ENCODE measurements at regions not wholly inside any gene's neighbourhood (a gene's known extent, or its start where the extent isn't known, plus 50 kb on each side); places are given as distances from the start of the nearest gene placed in this dataset.
"Not testable (repeated sequence)": the region's sequence is repeated elsewhere in the genome, so short reads cannot be mapped to it uniquely, and the experiment has no call there.

DNA sequence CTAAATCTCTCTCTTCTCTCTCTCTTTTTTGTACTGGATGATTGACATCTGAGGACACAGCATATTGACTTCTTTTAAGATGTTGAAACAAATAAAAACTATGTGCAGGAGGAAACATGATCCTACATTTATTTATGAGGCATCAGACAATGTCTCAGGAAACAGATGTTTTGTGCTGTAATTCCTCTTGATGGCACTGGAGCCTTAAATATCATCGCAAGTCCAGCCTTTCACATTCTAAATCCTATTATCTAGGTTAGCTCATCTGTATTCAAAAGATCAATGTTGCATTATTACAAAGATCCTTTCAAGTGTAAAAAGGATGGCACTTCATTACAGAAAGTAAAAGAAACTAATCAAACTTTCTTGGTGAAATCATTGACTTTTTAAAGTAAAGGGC is 63.9 kb downstream of the MAT2B start:
- DNase-seq = peak in 1 of 2 experiments; percentile 80

DNA sequence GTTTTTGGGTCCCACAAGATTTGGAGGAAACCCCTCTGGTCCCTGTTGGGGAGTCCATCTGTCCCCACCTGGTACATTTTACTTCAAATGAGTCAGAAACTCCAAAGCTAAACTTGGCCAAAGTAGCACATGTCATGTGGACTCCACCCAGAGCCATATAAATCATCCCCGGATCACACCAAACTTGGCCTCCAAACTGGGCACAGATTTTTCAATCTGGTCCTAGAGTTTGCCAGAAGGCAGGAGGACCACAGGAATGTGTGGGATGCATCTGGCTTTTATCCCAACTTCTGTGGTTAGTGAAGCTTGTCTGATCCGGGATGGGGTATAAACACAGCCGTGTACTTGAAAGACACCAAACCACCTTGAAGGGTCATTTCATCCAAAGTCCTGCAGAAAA is 66.3 kb downstream of the MAT2B start:
- peak; percentile 52 to 78 for DNase-seq

DNA sequence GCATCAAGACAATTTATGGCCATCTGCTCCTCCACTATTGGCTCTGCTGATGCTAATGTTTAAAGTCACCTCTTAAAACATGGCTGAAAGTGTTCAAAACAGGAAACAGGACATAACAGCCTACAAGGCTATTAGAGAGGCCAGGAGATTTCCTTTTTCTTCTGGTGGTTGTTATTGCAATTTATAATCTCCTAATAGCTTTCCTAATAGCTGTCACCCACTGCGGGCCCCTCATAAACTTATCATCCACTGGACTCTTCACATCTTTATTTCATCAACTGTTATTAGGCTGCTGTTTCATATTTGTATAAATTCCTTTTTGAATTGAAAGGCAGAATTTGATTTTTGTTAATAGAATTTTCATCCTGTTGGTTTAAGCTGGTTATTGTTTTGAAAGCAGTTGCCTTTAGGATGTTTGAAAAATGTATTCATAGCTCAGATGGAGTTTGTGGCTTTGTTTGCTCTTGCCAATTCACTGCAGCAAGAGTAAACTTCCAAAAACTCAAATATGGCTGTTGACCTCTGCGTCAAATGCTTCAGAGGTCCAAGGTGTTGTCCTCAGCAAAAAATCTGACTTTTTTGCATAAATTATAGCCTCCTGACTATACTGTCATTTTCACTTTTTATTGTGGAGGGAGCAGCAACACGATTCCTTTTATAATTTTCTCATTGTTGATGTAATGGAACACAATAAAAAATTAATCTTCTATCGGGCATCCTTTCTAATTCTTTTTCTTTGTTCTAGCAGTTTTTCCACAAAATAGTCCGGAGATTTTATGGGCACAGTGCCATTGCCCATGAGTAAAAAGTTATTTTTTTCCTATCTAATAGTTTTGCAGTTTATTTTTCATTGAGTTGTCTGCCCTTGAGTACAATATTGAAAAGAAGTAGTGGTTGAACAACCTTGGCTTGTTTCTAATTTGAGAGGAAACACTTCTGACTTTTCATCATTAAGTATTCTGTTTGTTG is 69.3 kb downstream of the MAT2B start:
- DNase-seq = peak in 1 of 2 experiments; percentile 46

DNA sequence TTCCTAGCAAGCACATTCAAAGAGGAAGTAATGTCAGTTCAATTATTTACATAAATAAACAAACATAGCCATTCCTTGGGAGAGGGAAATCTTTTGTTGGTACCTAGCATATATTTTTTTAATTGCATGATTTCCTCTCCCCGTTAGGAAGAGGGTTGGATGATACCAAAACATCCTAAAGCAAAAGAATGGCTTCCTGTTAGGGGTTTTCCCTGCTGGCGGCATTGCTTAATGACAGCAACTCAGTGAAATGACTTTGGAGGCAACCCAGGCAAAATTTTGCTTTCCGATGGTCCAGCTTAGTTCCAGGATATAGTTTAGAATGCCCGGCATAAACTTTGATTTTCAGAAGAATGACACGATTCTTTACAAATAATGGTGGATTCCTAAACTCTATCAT is 73.2 kb downstream of the MAT2B start:
- DNase-seq = no peak

DNA sequence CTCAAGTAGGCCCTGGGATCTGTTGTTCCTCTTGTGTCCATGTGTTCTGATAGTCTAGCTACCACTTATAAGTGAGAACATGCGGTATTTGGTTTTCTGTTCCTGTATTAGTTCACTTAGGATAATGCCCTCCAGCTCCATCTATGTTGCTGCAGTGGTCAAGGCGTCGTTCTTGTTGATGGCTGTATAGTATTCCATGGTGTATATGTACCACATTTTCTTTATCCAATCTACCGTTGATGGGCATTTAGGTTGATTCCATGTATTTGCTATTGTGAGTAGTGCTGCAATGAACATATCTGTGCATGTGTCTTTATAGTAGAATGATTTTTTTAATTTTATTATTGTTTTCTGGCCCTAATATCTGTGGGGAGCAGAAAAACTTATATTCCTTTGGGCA is 74.3 kb downstream of the MAT2B start:
- DNase-seq = no peak

DNA sequence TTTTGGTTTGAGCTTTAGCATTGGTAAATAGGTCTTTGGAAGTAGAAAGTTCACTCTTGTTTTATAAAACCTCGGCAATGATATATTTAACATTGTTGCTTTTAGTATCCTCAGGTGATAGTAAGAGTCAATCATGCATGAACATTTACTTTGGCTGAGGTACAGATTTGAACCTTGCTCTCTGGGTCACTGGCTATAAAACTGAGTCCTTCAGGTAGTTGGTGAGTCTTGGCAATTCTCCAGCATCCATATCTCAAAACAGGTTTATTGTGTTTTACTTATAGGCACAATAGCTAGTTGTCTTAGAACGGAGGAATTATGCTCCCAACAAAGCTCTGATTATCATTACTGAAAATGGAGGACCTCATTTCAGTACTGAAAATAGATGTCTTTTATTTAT is 75.1 kb downstream of the MAT2B start:
- no peak for DNase-seq

DNA sequence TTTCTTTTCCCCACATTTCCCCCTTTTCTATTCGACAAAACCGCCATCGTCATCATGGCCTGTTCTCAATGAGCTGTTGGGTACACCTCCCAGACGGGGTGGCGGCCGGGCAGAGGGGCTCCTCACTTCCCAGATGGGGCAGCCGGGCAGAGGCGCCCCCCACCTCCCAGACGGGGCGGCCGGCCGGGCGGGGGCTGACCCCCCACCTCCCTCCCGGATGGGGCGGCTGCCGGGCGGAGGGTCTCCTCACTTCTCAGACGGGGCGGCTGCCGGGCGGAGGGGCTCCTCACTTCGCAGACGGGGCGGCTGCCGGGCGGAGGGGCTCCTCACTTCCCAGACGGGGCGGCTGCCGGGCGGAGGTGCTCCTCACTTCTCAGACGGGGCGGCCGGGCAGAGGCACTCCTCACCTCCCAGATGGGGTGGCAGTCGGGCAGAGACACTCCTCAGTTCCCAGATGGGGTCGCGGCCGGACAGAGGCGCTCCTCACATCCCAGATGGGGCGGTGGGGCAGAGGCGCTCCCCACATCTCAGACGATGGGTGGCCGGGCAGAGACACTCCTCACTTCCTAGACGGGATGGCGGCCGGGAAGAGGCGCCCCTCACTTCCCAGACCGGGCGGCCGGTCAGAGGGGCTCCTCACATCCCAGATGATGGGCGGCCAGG is 78.2 kb downstream of the MAT2B start:
- not testable (repeated sequence) for DNase-seq

DNA sequence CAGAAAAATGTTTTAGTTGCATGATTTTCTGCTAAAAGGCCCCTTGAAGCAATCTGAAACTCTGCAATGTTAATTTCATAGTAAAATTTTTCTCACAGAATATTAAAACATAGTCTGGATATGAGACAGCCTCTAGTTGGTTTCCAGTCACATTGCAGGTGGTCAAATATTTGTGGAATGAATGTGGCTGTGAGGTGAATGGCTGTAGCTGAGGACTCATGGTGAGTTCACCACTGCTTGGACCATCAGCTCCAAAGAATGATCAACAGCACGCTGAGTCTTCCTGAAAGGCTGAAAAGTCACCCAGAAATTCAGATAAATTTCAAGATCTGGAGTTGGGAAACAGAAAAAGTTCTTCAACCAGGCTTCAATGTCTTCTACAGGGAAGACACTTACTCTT is 79.8 kb downstream of the MAT2B start:
- DNase-seq = no peak

DNA sequence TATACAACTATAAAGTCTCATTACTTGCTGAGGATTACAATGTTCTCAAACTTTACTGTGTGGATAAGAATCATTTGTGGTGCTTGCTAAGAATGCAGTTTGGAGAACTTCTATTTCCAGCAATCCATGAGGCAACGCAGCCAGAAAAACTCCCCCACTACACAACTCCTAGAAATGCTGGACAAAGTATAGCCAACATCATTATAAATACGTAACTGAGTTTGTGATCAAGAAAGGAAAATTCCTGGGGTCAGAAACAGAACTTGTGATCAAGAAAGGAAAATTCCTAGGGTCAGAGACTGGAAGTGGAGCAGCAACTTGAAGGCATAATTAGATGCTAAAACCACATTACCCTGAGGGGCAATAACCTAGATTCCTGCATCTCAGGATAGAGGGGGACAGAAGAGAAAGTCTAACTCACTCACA is 81.1 kb downstream of the MAT2B start:
- DNase-seq = no peak

DNA sequence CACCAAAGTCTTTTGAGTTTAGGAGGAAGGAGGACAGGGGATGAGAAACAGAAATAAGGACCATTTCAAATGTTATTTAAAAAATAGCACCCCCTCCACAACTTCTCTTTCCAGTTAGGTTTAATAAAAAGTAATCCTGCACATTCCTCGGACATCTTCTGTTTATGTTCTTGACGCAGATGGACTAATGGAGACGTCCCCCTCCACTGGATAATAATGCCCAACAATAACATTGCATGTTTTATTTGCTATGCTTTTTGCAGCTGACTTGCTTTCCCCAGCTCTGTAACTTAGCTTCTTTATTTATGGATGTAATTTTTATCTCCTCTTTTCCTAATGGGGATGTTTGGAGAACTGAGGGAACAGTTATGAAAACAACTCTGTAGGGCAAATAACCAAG is 89.5 kb downstream of the MAT2B start:
- no peak for DNase-seq

DNA sequence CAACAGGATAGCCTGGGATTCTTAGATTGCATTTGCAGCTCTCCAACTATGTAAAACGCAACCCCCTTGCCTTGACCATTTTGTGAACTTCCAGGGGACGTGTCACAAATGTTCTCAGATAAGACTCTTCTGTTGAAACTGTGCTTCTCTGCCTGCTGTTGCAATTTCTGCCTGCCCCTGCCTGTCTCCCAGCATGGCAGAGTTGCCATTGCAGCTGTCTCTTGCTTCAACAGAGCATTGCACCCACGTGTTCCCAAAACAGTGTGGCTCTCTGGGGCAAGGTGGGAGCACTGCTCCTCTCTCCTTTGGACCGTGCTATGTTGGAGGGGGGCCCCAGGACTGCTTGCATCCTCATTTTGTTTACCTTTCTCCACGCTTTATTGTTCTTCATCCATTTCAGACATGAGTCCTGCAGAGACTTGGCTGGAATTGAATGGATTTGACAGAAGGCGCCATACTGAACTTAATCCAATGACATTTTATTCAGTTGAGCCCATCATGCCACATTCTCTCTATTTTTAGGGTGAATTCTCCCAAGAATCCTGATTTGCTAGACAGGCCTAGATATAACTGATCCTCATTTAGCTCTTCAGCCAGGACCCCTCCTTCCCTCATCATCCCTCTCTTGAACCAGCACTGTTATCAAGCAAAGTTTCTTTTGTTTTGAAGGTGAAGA is 90.7 kb downstream of the MAT2B start:
- DNase-seq = peak; percentile 17 to 48

DNA sequence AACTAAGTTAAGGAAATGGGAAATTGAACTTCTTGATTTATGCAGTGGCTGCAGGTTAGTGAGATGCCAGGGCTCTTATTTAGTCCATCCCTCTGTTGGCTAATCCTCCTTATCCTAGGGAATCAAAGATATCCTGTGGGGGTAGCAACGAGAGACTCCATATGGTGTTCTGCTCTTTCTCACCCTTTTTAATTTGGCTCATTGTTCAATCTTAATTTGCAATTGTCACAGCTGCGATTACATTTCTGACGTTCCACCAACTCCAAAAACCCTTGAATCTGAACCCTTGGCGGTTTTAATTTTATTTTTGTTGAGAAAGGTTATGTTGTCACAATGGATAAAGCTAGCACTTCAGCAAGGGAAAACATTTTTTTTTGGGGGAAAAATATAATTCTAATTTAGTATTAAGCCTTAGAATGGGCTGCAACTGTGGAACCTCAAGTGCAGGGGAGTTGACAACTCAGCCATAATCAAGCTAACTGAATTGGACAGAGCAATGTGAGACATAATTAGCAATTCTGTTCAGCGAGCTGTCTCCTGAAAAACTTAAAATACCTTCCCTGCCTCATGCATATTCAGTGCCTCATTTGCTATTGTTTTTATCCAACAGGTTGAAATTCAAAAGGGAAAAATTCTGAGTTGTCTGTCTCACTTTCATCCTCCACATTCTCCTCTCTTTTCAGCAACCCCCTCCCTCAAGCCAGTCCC is 91.3 kb downstream of the MAT2B start:
- DNase-seq = peak; percentile 58 to 90

DNA sequence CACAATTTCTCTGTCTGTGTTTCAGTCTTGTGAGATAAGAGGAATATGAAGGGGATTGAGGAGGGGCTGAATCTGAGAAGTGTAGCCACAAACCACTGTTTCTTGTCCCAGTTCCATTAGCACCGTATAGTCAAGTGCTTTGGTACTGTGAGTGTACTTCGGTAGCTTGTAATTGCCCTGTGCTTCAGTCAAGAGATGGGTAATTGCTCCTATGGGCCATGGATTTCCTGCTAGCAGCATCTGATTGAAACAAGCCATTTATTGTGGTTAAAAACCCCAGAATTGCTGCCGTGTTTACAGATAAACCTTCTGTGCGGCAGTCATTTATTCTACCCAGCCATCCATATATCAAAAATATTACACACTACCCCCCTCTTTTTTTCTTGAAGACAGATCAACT is 98.6 kb downstream of the MAT2B start:
- DNase-seq = no peak

DNA sequence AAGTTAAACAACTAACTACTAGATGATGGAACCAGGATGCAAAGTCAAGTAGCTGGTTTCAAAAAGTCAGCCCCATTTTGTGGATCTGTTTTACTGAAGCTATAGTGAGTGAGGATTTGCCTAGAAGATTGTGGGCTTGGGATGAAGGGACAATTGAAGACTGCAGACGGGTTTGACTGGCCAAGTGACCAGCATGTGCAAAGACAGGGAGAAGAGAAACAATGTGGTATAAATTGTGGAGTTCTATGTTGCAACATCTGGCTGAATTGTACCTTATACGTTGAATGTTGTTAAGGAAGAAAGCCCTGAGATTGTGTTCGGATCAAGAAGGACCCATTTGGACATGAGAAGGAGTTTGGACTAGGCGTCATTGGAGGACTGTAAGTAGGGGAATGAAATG is 101.8 kb downstream of the MAT2B start:
- DNase-seq = no peak

DNA sequence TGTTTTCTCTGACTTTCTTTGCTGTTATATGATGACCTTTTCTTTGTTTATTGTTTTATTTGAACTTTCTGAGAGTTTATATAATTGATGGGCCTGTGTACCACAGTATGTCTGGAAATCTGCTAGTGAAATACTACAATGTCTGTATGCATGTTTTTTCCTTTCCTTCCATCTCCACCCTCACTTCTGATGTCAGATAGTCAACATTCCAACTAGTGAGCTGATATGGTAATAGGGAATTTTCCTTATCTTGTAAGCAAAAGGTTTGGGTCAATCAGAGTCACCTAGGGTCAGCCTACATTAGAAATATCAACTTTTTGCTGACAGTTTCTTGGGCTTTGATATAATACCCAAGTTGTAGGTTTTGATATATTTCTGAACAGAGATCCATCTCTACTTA is 103.2 kb downstream of the MAT2B start:
- no peak for DNase-seq

DNA sequence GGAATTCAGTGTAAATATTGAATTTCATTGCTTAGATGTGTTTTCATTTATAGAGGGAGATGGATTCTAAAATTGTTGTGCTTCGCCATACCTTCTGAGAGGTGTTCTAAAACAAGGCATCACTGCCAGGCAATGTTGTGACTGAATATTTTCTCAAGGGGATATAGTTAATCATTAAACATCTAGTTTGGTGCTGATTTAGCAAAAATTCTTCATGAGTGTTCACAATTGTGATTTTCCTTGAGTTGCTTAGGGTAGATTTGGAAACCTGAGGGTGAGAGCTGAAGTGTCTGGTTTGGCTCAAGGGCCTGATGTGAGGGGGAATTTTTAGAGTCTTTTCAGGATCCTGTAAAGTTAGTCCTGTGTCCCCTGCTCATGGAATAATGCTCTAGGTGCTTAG is 104.5 kb downstream of the MAT2B start:
- no peak for DNase-seq

DNA sequence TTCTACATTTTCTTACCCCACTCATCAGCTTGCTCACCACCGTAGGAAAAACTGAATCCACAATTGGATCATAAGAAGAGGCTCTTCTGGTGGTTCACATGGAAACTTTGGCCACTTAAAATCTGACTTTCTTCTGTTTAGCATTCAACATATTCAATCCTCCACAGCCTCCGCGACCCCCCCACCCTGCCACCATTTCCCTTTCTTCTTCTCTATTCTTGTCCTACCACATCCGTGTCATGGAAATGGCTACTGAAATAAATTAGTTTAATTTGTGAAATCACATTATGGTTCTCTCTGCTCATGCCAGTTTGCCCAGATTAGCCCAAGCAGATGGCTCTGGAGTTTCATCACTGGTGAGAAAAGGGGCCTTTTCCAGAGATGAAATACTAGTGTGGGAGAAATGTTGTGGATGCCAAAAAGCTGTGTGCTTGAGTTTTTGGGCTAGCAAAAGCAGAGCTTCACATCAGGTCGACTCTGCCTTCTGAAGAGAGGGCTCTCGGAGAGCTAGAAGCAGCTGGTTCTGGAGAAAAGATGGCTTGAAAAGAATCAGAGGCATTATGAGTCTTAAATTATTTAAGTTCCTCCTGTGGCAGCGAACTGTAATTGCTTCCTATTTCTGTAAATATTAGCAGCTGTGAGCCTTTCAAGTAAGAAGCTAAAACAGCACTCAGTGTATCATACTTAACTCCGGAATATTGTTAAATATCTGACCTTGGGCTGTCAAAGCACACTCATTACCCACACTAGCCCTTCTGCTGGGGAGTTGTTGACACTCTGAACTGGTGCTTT is 107.1 kb downstream of the MAT2B start:
- peak in 1 of 2 experiments; percentile 66 for DNase-seq

DNA sequence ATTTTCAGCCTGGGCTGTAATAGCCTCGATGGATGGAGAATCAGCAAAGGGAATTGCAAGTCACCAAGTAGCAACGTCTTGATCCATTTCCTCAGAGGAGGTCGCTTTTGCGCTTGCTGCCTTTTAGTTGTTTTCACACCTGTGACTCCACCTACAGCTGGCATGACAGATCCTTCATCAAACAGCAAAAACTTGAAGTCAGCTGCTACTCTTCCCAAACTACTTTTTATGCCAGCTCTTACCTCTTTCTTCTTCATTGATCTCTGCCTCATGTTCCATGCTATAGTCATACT is 107.7 kb downstream of the MAT2B start:
- no peak for DNase-seq

DNA sequence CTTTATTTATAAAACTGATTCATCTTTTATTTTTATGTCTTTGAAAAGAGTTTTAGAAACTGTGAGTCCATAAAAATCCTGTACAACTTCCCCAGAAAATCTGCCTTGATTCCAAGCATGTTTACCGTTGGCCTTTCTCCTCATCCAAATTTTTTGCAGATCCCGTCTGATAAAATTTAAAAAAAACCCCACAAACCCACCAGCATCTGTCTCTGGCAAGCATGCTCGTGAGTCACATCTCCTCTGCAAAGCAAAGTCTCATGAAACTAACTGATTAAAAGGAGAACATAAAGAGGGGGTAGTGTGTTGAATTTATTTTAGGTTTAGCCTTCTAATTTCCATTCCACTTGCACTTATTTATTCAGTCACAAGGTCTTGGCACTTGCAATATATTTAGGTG is 109.4 kb downstream of the MAT2B start:
- no peak for DNase-seq

DNA sequence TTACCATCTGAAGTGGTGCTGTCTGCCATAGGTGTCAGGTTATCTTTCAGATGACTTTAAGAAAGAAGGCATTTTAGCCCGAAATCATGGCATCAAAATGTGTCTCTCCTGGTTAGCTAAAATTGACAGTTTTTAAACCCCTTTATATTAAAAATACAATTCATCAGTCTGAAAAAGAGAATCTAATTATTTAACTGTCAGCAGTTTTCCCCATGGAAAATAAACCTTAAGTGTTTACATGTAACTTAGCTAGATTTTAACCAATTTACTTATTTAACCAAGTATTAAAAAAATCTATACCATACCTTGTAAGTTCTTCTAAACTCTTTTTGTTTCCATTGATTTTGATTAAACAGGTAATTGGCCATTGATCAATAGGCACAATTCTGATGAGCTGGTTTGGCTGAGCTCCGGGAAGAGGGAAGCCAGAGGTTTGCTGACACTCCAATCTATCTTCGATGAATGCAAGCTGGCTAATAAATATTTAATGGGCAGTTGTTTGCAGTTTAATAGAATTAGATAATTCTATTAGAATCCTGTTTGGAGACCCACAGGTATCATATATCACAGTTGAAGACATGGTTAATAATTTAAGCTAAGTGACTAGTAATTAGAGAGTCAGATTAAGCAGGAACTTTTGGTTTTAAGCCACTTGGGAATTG is 114.0 kb downstream of the MAT2B start:
- no peak for DNase-seq

DNA sequence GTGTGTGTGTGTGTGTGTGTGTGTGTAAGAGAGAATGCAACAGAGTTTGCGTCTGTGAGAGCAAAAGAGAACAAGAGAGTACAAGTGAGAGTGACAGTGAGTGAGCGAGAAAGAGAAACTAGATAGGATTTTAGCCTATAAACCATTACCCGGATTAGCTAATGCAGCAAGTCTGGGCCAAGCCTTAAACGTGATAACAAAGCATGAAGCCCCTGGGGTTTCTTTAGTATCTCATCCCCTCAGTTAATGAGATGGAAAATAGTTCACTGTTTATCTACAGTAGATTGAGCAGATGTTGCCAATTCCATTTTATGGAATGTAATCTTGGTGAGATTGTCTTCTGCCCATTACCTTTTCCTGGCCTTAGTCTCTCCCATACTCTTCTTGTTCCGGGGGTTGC is 114.5 kb downstream of the MAT2B start:
- DNase-seq = peak; percentile 60 to 91

DNA sequence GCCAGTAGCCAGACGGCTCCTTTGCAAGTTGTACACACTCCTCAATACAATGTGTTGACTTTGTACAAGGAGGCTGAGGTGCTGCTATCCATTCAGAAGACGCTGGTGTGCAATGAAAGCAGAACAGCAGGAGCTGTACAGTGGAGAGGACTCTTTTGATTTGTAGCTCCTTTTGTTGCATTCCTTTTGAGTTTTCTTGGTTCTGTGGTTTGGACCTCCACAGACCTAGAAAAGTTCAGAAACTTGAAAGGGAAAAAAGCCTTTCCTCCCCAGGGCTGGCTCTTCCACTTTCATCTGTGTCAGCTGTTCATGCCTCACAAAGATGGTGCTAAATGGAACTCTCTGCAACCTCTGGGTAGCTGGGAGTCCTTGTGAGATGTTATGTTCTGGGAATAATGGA is 117.4 kb downstream of the MAT2B start:
- no peak for DNase-seq

Data from NCI-H524 (cell line).